ENCODE measurements at regions not wholly inside any gene's neighbourhood (a gene's known extent, or its start where the extent isn't known, plus 50 kb on each side); places are given as distances from the start of the nearest gene placed in this dataset.
A peak's percentile ranks its signal among the peaks of the same experiment; 100 is the strongest.

DNA sequence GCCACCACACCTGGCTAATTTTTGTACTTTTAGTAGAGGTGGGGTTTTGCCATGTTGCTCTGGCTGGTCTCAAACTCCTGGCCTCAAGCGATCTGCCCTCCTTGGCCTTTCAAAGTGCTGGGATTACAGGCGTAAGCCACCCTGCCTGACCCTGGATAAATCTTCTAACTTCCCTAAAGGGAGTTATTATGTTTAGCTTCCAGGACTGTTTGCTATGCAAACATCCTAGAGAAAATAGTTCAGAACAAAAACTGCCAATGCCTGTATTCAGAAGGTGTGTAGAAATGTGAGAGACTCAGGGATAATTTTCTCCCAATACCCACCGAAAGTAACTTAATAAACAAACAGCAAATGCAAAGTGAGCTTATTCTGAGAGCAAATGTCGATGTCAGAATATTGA lies 301.2 kb downstream of the TGFB2 start:
- Mint-ChIP-seq H3K9me3 (ENCODE audit: unreplicated experiment) (no peaks in the 10 kb centered on the region), H3K36me3 (ENCODE audit: unreplicated experiment) (no peaks in the 10 kb centered on the region), H3K27ac (ENCODE audit: unreplicated experiment) (no peak overlapping the region), H3K4me3 (ENCODE audit: unreplicated experiment) (no peak overlapping the region), H3K27me3 (ENCODE audit: unreplicated experiment) (no peaks in the 10 kb centered on the region), H3K4me1 (ENCODE audit: unreplicated experiment) (peaks cover 23% of the 10 kb centered on the region)
- TF ChIP-seq, protein P1, sequence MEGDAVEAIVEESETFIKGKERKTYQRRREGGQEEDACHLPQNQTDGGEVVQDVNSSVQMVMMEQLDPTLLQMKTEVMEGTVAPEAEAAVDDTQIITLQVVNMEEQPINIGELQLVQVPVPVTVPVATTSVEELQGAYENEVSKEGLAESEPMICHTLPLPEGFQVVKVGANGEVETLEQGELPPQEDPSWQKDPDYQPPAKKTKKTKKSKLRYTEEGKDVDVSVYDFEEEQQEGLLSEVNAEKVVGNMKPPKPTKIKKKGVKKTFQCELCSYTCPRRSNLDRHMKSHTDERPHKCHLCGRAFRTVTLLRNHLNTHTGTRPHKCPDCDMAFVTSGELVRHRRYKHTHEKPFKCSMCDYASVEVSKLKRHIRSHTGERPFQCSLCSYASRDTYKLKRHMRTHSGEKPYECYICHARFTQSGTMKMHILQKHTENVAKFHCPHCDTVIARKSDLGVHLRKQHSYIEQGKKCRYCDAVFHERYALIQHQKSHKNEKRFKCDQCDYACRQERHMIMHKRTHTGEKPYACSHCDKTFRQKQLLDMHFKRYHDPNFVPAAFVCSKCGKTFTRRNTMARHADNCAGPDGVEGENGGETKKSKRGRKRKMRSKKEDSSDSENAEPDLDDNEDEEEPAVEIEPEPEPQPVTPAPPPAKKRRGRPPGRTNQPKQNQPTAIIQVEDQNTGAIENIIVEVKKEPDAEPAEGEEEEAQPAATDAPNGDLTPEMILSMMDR (IDR thresholded peaks at IDR 0.05): no peak
- DNase-seq (ENCODE audit: extremely low spot score, unreplicated experiment): no peak

GRCh38 chr1:218656301-218657037 lies 311.3 kb downstream of the TGFB2 start:
- Mint-ChIP-seq H3K4me3 (ENCODE audit: unreplicated experiment) (no peak overlapping the region), H3K4me1 (ENCODE audit: unreplicated experiment) (peaks cover 62% of the 10 kb centered on the region), H3K36me3 (ENCODE audit: unreplicated experiment) (peaks cover 3% of the 10 kb centered on the region), H3K9me3 (ENCODE audit: unreplicated experiment) (peaks cover 3% of the 10 kb centered on the region), H3K27ac (ENCODE audit: unreplicated experiment) (no peak overlapping the region), H3K27me3 (ENCODE audit: unreplicated experiment) (no peaks in the 10 kb centered on the region)
- DNase-seq (ENCODE audit: extremely low spot score, unreplicated experiment): no peak
- TF ChIP-seq, protein P1 (IDR thresholded peaks at IDR 0.05): no peak

GRCh38 chr1:218658269-218658668 lies 313.1 kb downstream of the TGFB2 start:
- no peak for DNase-seq (ENCODE audit: extremely low spot score, unreplicated experiment)
- H3K9me3 Mint-ChIP-seq (ENCODE audit: unreplicated experiment): no peaks in the 10 kb centered on the region
- no peak overlapping the region for H3K4me3 Mint-ChIP-seq (ENCODE audit: unreplicated experiment)
- peak overlapping the region; percentile 89 for H3K27ac Mint-ChIP-seq (ENCODE audit: unreplicated experiment)
- no peaks in the 10 kb centered on the region for H3K36me3 Mint-ChIP-seq (ENCODE audit: unreplicated experiment)
- H3K27me3 Mint-ChIP-seq (ENCODE audit: unreplicated experiment): no peaks in the 10 kb centered on the region
- TF ChIP-seq, protein P1 (IDR thresholded peaks at IDR 0.05): no peak
- H3K4me1 Mint-ChIP-seq (ENCODE audit: unreplicated experiment): peaks cover 69% of the 10 kb centered on the region

DNA sequence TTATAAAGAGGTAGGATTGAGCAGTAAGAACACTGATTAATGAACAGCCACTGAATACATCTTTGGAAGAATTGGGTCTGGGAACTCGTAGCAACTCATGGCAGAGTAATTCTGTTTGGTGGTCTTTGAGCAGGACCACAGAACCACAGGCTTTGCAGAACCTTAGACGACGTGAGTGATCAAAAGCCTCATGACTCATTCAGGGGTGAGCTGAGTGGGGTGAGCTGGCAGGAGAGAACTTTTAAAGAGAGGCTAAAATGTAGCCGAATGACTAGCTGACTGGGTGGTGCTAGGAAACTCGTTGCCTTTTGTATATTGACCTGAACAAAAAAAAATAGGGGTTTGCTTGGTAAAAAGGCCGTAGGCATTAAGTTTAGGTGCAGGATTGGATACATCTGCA lies 313.8 kb downstream of the TGFB2 start:
- TF ChIP-seq, protein P1 (IDR thresholded peaks at IDR 0.05): no peak
- Mint-ChIP-seq H3K4me1 (ENCODE audit: unreplicated experiment) (peaks cover 69% of the 10 kb centered on the region), H3K27me3 (ENCODE audit: unreplicated experiment) (no peaks in the 10 kb centered on the region), H3K4me3 (ENCODE audit: unreplicated experiment) (no peak overlapping the region), H3K9me3 (ENCODE audit: unreplicated experiment) (no peaks in the 10 kb centered on the region), H3K27ac (ENCODE audit: unreplicated experiment) (peak overlapping the region; percentile 89), H3K36me3 (ENCODE audit: unreplicated experiment) (no peaks in the 10 kb centered on the region)
- no peak for DNase-seq (ENCODE audit: extremely low spot score, unreplicated experiment)

DNA sequence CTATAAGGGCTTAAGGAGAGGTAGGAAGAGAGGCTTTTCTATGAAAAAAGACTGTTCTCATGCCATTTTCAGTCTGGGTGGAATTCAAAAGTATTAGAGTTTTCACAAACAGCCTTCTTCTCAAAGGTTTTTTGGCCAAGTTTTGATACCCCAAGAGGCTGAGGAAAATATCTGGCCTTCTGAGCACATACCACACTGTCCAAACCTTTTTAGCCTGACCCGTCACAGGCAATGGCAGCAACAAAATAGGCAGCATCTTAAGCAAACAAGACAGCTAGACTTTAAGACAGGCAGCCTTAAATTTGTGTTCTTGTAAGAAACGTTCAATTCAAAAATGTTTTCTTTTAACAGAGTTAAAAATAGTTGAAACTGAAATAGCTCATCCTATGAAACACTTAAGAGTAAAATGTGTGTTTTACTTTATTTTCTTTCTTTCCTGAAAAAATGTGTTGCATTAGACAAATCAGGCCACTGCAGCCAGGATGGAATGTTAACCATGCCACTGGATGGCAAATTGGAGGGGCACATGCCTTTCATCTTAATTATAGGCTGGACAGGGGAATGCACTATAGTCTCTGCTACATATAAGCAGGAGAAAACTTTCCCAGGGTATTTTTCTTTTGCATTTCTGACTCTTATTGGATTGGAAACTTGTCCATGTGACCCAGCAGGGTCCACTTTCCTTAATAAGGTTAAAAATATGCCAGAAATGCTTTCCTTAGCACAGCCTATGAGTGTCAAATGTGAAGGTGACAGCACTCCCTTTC lies 315.0 kb downstream of the TGFB2 start:
- TF ChIP-seq, protein P1 (IDR thresholded peaks at IDR 0.05): no peak
- H3K4me1 Mint-ChIP-seq (ENCODE audit: unreplicated experiment): peaks cover 78% of the 10 kb centered on the region
- no peak overlapping the region for H3K4me3 Mint-ChIP-seq (ENCODE audit: unreplicated experiment)
- no peaks in the 10 kb centered on the region for H3K36me3 Mint-ChIP-seq (ENCODE audit: unreplicated experiment)
- no peak for DNase-seq (ENCODE audit: extremely low spot score, unreplicated experiment)
- peak overlapping the region; percentile 89 for H3K27ac Mint-ChIP-seq (ENCODE audit: unreplicated experiment)
- no peaks in the 10 kb centered on the region for H3K9me3 Mint-ChIP-seq (ENCODE audit: unreplicated experiment)
- H3K27me3 Mint-ChIP-seq (ENCODE audit: unreplicated experiment): no peaks in the 10 kb centered on the region

Data from osteocyte (in vitro differentiated cells).